Hepatocyte (in vitro differentiated cells): ENCODE measurements at regions not wholly inside any gene's neighbourhood (a gene's known extent, or its start where the extent isn't known, plus 50 kb on each side); places are given as distances from the start of the nearest gene placed in this dataset.

ENCODE experiments used
- DNase-seq: peaks from one replicate; pipeline ENCODE4 v3.0.0-alpha.2; 2016; ENCODE audit warnings: low spot score
- H2AFZ ChIP-seq: fragments of 200-600 bp; sonication (generic); 2 replicates; pipeline ENCODE4 v1.6.0; 2016; ENCODE audit warnings: antibody characterized with exemption, mild to moderate bottlenecking
- H3K27ac ChIP-seq: fragments of 200-600 bp; sonication (generic); 2 replicates; pipeline ENCODE4 v1.5.1; 2016; ENCODE audit warnings: mild to moderate bottlenecking
- H3K27me3 ChIP-seq: fragments of 200-600 bp; sonication (generic); 2 replicates; pipeline ENCODE4 v1.6.1; 2016
- H3K36me3 ChIP-seq: fragments of 200-600 bp; sonication (generic); replicated peaks from 2 replicates; pipeline ENCODE4 v1.5.1; 2016; ENCODE audit warnings: low read depth; ENCODE audit not compliant: insufficient read depth
- H3K4me1 ChIP-seq: fragments of 200-600 bp; sonication (generic); 2 replicates; pipeline ENCODE4 v1.5.1; 2016; ENCODE audit warnings: mild to moderate bottlenecking, moderate library complexity; ENCODE audit not compliant: insufficient read depth
- H3K4me2 ChIP-seq: fragments of 200-600 bp; sonication (generic); 2 replicates; pipeline ENCODE4 v1.6.0; 2016
- H3K4me3 ChIP-seq: fragments of 200-600 bp; sonication (generic); 2 replicates; pipeline ENCODE4 v1.5.1; 2016; ENCODE audit warnings: mild to moderate bottlenecking
- H3K79me2 ChIP-seq: fragments of 200-600 bp; sonication (generic); 2 replicates; pipeline ENCODE4 v1.6.0; 2017; ENCODE audit warnings: mild to moderate bottlenecking
- H3K9me2 ChIP-seq: fragments of 200-600 bp; sonication (generic); replicated peaks from 2 replicates; pipeline ENCODE4 v1.6.0; 2017; ENCODE audit warnings: mild to moderate bottlenecking; ENCODE audit not compliant: insufficient read depth
- H3K9me3 ChIP-seq: fragments of 200-600 bp; sonication (generic); 2 replicates; pipeline ENCODE4 v1.5.1; 2016; ENCODE audit warnings: low read depth, mild to moderate bottlenecking
- H4K20me1 ChIP-seq: fragments of 200-600 bp; sonication (generic); 2 replicates; pipeline ENCODE4 v1.6.0; 2016; ENCODE audit warnings: mild to moderate bottlenecking; ENCODE audit not compliant: insufficient read depth, poor library complexity, severe bottlenecking
- CTCF ChIP-seq: fragments of 200-600 bp; sonication (generic); IDR thresholded peaks from 2 replicates; pipeline ENCODE4 v1.5.1; 2016; ENCODE audit warnings: antibody characterized with exemption, mild to moderate bottlenecking; ENCODE audit not compliant: poor library complexity
- EZH2 ChIP-seq: fragments of 200-600 bp; sonication (generic); IDR thresholded peaks from 2 replicates; pipeline ENCODE4 v1.6.1; 2016; ENCODE audit warnings: antibody characterized with exemption, mild to moderate bottlenecking, borderline replicate concordance
- EZH2phosphoT487 ChIP-seq: fragments of 200-600 bp; sonication (generic); IDR thresholded peaks from one replicate; pipeline ENCODE4 v1.6.1; 2018; ENCODE audit warnings: antibody characterized with exemption, mild to moderate bottlenecking, low read depth, moderate library complexity; ENCODE audit not compliant: unreplicated experiment, severe bottlenecking
- WGBS: methylation state at CpG from one replicate; pipeline ENCODE4 v1.1.6; 2016; ENCODE audit warnings: low lambda C conversion rate; ENCODE audit errors: missing lambda C conversion rate; 5-methylcytosine and 5-hydroxymethylcytosine counted together

GRCh38 chr10:59099481-59099880, 77.0 kb upstream of the PHYHIPL start:
- Histone ChIP-seq H3K27me3 (no peaks in the 10 kb centered on the region), H2AFZ (no peak overlapping the region), H3K79me2 (no peaks in the 10 kb centered on the region), H3K27ac (peak overlapping the region; percentile 42), H3K4me1 (no peaks in the 10 kb centered on the region), H3K4me3 (no peak overlapping the region), H3K36me3 (no peaks in the 10 kb centered on the region), H3K9me2 (no peaks in the 10 kb centered on the region), H4K20me1 (no peaks in the 10 kb centered on the region), H3K9me3 (no peaks in the 10 kb centered on the region), H3K4me2 (peak overlapping the region; percentile 51)
- DNase-seq, result no peak
- WGBS, result 48% methylated on average over 2 of the region's 2 CpGs
- no peak for TF ChIP-seq EZH2
- TF ChIP-seq EZH2phosphoT487, result no peak

- no peak overlapping the region for H3K27ac ChIP-seq
- DNase-seq, result no peak
- peaks cover 7% of the 10 kb centered on the region for H3K4me1 ChIP-seq
- no peaks in the 10 kb centered on the region for H3K9me3 ChIP-seq
- H3K79me2 ChIP-seq, result no peaks in the 10 kb centered on the region
- no peaks in the 10 kb centered on the region for H4K20me1 ChIP-seq
- no peak overlapping the region for H3K4me2 ChIP-seq
- WGBS, result 95% methylated on average over 4 of the region's 4 CpGs
- H3K9me2 ChIP-seq, result no peaks in the 10 kb centered on the region
- H3K4me3 ChIP-seq, result no peak overlapping the region
- H2AFZ ChIP-seq, result no peak overlapping the region
- H3K27me3 ChIP-seq, result no peaks in the 10 kb centered on the region
- no peak for TF ChIP-seq CTCF
- TF ChIP-seq EZH2phosphoT487, result no peak
- no peak for TF ChIP-seq EZH2
- H3K36me3 ChIP-seq, result no peaks in the 10 kb centered on the region
Measured at GRCh38 chr10:59102394-59102793, 74.0 kb upstream of the PHYHIPL start.

- 83% methylated on average over 4 of the region's 4 CpGs for WGBS
- Histone ChIP-seq H3K27ac (no peak overlapping the region), H4K20me1 (no peaks in the 10 kb centered on the region), H3K9me3 (no peaks in the 10 kb centered on the region), H3K4me1 (peaks cover 18% of the 10 kb centered on the region), H3K9me2 (no peaks in the 10 kb centered on the region), H3K4me3 (no peak overlapping the region), H3K27me3 (no peaks in the 10 kb centered on the region), H3K36me3 (no peaks in the 10 kb centered on the region), H3K79me2 (no peaks in the 10 kb centered on the region), H2AFZ (no peak overlapping the region), H3K4me2 (no peak overlapping the region)
- no peak for TF ChIP-seq EZH2
- no peak for TF ChIP-seq EZH2phosphoT487
- TF ChIP-seq CTCF, result no peak
- no peak for DNase-seq
Measured at GRCh38 chr10:59104186-59104585, 72.3 kb upstream of the PHYHIPL start.

GRCh38 chr10:59106441-59106840, 70.0 kb upstream of the PHYHIPL start:
- Histone ChIP-seq H3K27me3 (no peaks in the 10 kb centered on the region), H2AFZ (no peak overlapping the region), H3K4me3 (no peak overlapping the region), H3K9me3 (no peaks in the 10 kb centered on the region), H4K20me1 (no peaks in the 10 kb centered on the region), H3K4me1 (peaks cover 27% of the 10 kb centered on the region), H3K79me2 (no peaks in the 10 kb centered on the region), H3K27ac (no peak overlapping the region), H3K36me3 (no peaks in the 10 kb centered on the region), H3K9me2 (no peaks in the 10 kb centered on the region), H3K4me2 (no peak overlapping the region)
- 100% methylated on average over 1 of the region's 1 CpG for WGBS
- DNase-seq, result no peak
- TF ChIP-seq EZH2, result no peak
- no peak for TF ChIP-seq CTCF
- no peak for TF ChIP-seq EZH2phosphoT487
